ENCODE measurements at regions not wholly inside any gene's neighbourhood (a gene's known extent, or its start where the extent isn't known, plus 50 kb on each side); places are given as distances from the start of the nearest gene placed in this dataset.

- TF ChIP-seq CTCF (IDR thresholded peaks at IDR 0.05; ENCODE audit: control insufficient read depth, extremely low read depth, insufficient read depth), result no peak
- H3K4me3 ChIP-seq (ENCODE audit: low read depth, low read length), result no peak overlapping the region
- DNase-seq (ENCODE audit: low read depth), result no peak
These were observed 365.1 kb upstream of the ETAA1 start for GRCh38 chr2:67032076-67032475.

GRCh38 chr2:67036444-67036843, 360.7 kb upstream of the ETAA1 start:
- no peak for DNase-seq (ENCODE audit: low read depth)
- no peak overlapping the region for H3K4me3 ChIP-seq (ENCODE audit: low read depth, low read length)
- TF ChIP-seq CTCF (IDR thresholded peaks at IDR 0.05; ENCODE audit: control insufficient read depth, extremely low read depth, insufficient read depth), result no peak

GRCh38 chr2:67037655-67038054, 359.5 kb upstream of the ETAA1 start:
- no peak overlapping the region for H3K4me3 ChIP-seq (ENCODE audit: low read depth, low read length)
- TF ChIP-seq CTCF (IDR thresholded peaks at IDR 0.05; ENCODE audit: control insufficient read depth, extremely low read depth, insufficient read depth), result no peak
- no peak for DNase-seq (ENCODE audit: low read depth)

GRCh38 chr2:67038195-67038594, 358.9 kb upstream of the ETAA1 start:
- no peak for DNase-seq (ENCODE audit: low read depth)
- no peak for TF ChIP-seq CTCF (IDR thresholded peaks at IDR 0.05; ENCODE audit: control insufficient read depth, extremely low read depth, insufficient read depth)
- H3K4me3 ChIP-seq (ENCODE audit: low read depth, low read length), result no peak overlapping the region

GRCh38 chr2:67039058-67039457, 358.1 kb upstream of the ETAA1 start:
- H3K4me3 ChIP-seq (ENCODE audit: low read depth, low read length), result no peak overlapping the region
- no peak for TF ChIP-seq CTCF (IDR thresholded peaks at IDR 0.05; ENCODE audit: control insufficient read depth, extremely low read depth, insufficient read depth)
- DNase-seq (ENCODE audit: low read depth), result no peak

- no peak for DNase-seq (ENCODE audit: low read depth)
- no peak for TF ChIP-seq CTCF (IDR thresholded peaks at IDR 0.05; ENCODE audit: control insufficient read depth, extremely low read depth, insufficient read depth)
- H3K4me3 ChIP-seq (ENCODE audit: low read depth, low read length), result no peak overlapping the region
These were observed 357.5 kb upstream of the ETAA1 start for GRCh38 chr2:67039517-67040103.

GRCh38 chr2:67041051-67041450, 356.1 kb upstream of the ETAA1 start:
- no peak for TF ChIP-seq CTCF (IDR thresholded peaks at IDR 0.05; ENCODE audit: control insufficient read depth, extremely low read depth, insufficient read depth)
- DNase-seq (ENCODE audit: low read depth), result no peak
- H3K4me3 ChIP-seq (ENCODE audit: low read depth, low read length), result no peak overlapping the region

All from LNCaP clone FGC (cell line).